Type B pancreatic cell (in vitro differentiated cells): ENCODE measurements at regions not wholly inside any gene's neighbourhood (a gene's known extent, or its start where the extent isn't known, plus 50 kb on each side); places are given as distances from the start of the nearest gene placed in this dataset.

Source experiments
- DNase-seq: peaks from one replicate; pipeline ENCODE4 v3.0.0; 2021; ENCODE audit warnings: mixed read lengths; ENCODE audit not compliant: unreplicated experiment; ENCODE audit errors: extremely low spot score
- H3K27ac Mint-ChIP-seq: 2 replicates; pipeline ENCODE4 v1.8.0; 2021; ENCODE audit warnings: mild to moderate bottlenecking, mixed read lengths
- H3K27me3 Mint-ChIP-seq: 2 replicates; pipeline ENCODE4 v1.8.0; 2021; ENCODE audit warnings: mixed read lengths
- H3K36me3 Mint-ChIP-seq: 2 replicates; pipeline ENCODE4 v1.8.0; 2021; ENCODE audit warnings: mixed read lengths
- H3K4me1 Mint-ChIP-seq: one replicate; pipeline ENCODE4 v1.8.0; 2021; ENCODE audit warnings: mixed read lengths; ENCODE audit not compliant: unreplicated experiment
- H3K4me3 Mint-ChIP-seq: 2 replicates; pipeline ENCODE4 v1.8.0; 2021; ENCODE audit warnings: mild to moderate bottlenecking, mixed read lengths
- H3K9me3 Mint-ChIP-seq: 2 replicates; pipeline ENCODE4 v1.8.0; 2021; ENCODE audit warnings: mixed read lengths
- TF ChIP-seq, protein P1 (sequence below): fragments of 200-600 bp; sonication (generic); conservative IDR thresholded peaks from 2 replicates; pipeline ENCODE4 v1.5.0; 2021; ENCODE audit warnings: antibody characterized with exemption, mild to moderate bottlenecking

DNA sequence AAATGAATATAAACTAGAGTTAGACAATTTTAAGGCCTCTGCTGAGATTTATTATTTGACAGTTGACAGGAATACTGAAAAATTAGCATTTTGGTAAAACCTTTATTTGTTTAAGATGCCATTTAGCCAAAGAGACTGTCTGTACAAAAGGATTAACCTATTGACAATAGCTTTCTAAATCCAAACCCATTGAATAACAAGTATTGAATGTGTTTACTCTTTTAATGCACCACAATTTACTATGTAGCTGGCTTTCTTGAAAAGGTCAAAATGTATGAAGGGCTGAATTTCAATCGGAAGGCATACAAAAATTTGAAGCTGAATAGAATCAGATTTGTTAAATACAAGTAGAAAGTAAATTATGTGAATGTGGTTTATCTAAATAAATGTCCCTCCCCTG, 374.5 kb downstream of the TEX13C start:
- H3K27ac Mint-ChIP-seq: no peak overlapping the region
- H3K9me3 Mint-ChIP-seq: no peaks in the 10 kb centered on the region

DNA sequence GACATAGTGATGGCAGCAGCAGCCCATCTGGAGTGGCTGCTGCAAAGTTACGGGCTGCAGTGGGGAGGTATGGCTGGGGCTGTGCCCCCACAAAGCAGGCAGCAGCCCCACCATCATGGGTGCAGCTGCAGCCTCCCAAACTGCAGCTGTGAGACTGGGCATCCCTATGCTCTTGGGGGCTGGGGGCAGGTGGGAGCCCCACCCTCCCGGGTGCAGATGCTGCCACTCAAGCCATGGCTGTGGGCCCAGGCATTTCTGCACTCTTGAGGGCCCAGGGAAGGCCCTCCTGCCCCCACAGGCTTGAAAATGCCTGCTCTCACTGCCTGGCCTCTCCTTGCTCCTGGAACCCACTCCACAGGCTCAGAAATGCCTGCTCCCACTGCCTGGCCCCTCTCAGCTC, 389.4 kb downstream of the TEX13C start:
- Mint-ChIP-seq H3K4me1 (no peaks in the 10 kb centered on the region), H3K27ac (no peak overlapping the region), H3K9me3 (no peaks in the 10 kb centered on the region), H3K36me3 (no peaks in the 10 kb centered on the region), H3K27me3 (no peaks in the 10 kb centered on the region), H3K4me3 (no peak overlapping the region)
- DNase-seq: no peak
- TF ChIP-seq, protein P1, sequence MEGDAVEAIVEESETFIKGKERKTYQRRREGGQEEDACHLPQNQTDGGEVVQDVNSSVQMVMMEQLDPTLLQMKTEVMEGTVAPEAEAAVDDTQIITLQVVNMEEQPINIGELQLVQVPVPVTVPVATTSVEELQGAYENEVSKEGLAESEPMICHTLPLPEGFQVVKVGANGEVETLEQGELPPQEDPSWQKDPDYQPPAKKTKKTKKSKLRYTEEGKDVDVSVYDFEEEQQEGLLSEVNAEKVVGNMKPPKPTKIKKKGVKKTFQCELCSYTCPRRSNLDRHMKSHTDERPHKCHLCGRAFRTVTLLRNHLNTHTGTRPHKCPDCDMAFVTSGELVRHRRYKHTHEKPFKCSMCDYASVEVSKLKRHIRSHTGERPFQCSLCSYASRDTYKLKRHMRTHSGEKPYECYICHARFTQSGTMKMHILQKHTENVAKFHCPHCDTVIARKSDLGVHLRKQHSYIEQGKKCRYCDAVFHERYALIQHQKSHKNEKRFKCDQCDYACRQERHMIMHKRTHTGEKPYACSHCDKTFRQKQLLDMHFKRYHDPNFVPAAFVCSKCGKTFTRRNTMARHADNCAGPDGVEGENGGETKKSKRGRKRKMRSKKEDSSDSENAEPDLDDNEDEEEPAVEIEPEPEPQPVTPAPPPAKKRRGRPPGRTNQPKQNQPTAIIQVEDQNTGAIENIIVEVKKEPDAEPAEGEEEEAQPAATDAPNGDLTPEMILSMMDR: no peak

More for the DNA sequence above, 374.5 kb downstream of the TEX13C start:
- Mint-ChIP-seq H3K4me1 (no peaks in the 10 kb centered on the region), H3K36me3 (no peaks in the 10 kb centered on the region), H3K4me3 (no peak overlapping the region), H3K27me3 (no peaks in the 10 kb centered on the region)
- TF ChIP-seq, protein P1: no peak
- no peak for DNase-seq

DNA sequence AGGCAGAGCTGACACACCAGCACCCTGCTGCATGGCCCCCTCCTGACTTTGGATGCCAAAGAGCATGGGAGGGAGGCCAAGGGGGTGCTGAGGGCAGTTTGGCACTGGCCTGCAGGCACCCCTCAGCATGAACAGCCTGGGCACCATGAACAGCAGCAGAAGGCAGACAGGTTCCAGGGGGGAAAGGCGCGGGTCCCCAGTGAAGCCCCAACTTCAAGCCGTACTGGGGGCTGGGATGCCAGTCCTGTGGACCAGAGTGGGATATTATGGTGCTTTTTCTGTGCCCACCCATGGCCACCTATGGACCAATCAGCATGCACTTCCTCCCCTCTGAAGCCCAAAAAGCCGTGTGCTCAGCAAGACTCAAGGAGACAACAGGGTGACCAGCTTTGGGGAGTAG, 389.9 kb downstream of the TEX13C start:
- TF ChIP-seq, protein P1: no peak
- H3K27me3 Mint-ChIP-seq: no peaks in the 10 kb centered on the region

DNA sequence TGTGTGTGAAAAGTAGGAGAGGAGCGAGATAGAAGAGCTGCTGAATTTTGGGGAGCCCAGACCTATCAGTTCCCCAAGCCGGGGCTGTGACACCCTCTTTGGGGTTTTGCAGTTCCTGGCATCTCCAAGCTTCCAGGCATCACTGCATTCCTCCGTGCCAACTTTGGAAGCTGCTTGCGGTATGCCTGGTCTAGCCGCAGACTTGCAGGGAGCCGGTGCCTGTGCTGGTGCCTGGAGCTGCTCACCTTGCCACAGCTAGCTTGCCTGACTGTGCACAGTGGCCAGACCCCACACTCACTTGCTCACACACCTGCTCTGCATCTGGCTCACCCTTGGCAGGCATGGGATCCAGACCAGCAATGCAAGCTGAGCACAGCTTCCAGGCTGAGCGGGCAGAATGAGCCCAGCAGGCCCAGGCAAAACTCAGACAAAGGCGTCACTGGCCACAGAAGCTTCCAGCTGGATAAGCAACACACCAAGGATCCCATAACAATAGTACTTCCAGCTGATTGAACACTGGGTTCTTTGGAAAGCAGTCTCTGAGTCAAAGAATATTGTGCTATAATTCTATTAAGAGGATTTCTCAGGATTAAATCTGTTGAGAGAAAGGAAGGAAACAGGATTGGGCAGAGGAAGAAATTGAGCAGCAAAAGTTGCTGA, 390.9 kb downstream of the TEX13C start:
- no peak overlapping the region for H3K27ac Mint-ChIP-seq
- DNase-seq: no peak
- no peaks in the 10 kb centered on the region for H3K27me3 Mint-ChIP-seq
- H3K4me1 Mint-ChIP-seq: no peaks in the 10 kb centered on the region
- H3K9me3 Mint-ChIP-seq: no peaks in the 10 kb centered on the region
- H3K4me3 Mint-ChIP-seq: no peak overlapping the region
- TF ChIP-seq, protein P1: no peak
- no peaks in the 10 kb centered on the region for H3K36me3 Mint-ChIP-seq

More for the DNA sequence above, 389.9 kb downstream of the TEX13C start:
- H3K9me3 Mint-ChIP-seq: no peaks in the 10 kb centered on the region
- H3K4me3 Mint-ChIP-seq: no peak overlapping the region
- H3K36me3 Mint-ChIP-seq: no peaks in the 10 kb centered on the region
- no peaks in the 10 kb centered on the region for H3K4me1 Mint-ChIP-seq
- DNase-seq: no peak
- no peak overlapping the region for H3K27ac Mint-ChIP-seq

DNA sequence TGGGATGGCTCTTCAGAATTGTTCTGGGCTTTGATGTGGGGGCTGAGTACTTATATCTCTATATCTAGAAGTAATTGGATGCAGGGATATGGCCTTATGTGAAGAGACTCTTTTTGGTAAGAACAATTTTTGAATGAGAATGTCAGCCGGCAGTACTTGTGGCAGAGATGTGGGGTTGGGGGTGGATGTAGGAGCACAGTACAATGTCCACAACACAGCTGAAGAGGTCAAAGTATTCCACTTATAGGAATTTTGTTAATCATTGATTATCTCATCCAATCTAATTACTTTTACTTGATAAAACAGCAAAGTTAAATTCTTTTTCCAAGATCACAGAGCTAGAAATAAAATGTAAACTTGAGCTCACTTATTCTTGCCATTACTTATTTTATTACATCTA, 391.4 kb downstream of the TEX13C start:
- no peaks in the 10 kb centered on the region for H3K4me1 Mint-ChIP-seq
- no peak overlapping the region for H3K27ac Mint-ChIP-seq
- TF ChIP-seq, protein P1: no peak
- no peaks in the 10 kb centered on the region for H3K9me3 Mint-ChIP-seq
- DNase-seq: no peak
- H3K27me3 Mint-ChIP-seq: no peaks in the 10 kb centered on the region
- H3K36me3 Mint-ChIP-seq: no peaks in the 10 kb centered on the region
- no peak overlapping the region for H3K4me3 Mint-ChIP-seq

DNA sequence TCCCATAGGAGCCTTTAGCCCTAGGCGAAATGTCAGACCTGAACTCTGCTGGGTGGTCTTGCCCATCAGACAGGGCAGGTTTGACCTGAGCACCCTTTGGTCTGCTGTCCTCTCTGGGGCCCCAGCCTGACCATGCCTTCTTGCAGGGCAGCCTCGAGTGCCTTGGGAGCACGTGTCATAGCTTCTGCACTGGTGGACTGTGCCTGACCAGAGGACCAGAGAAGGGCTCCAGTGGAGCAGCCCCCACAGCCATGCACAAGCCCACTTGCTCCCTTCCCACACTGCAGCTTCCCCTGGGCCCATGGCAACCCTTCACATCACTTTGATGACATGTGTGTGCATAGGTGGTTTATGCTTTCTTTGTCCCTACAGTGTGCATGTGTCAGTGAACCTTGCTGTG, 394.0 kb downstream of the TEX13C start:
- H3K27me3 Mint-ChIP-seq: no peaks in the 10 kb centered on the region

More for the DNA sequence above, 394.0 kb downstream of the TEX13C start:
- Mint-ChIP-seq H3K4me3 (no peak overlapping the region), H3K4me1 (no peaks in the 10 kb centered on the region), H3K9me3 (no peaks in the 10 kb centered on the region), H3K36me3 (no peaks in the 10 kb centered on the region), H3K27ac (no peak overlapping the region)
- no peak for DNase-seq
- TF ChIP-seq, protein P1: no peak
